DND-41 (cell line): ENCODE measurements at regions not wholly inside any gene's neighbourhood (a gene's known extent, or its start where the extent isn't known, plus 50 kb on each side); places are given as distances from the start of the nearest gene placed in this dataset.

Experiments used
- EZH2 ChIP-seq: IDR thresholded peaks from 3 replicates; pipeline ENCODE4 v1.6.1; 2012; ENCODE audit warnings: borderline replicate concordance, low read depth, mild to moderate bottlenecking, moderate library complexity, low read length, inconsistent platforms; ENCODE audit not compliant: severe bottlenecking
- TF ChIP-seq, protein P1 (sequence below): IDR thresholded peaks from 2 replicates; pipeline ENCODE4 v1.5.1; 2012; ENCODE audit warnings: borderline replicate concordance, low read length, moderate library complexity, mild to moderate bottlenecking; ENCODE audit not compliant: poor library complexity, severe bottlenecking; ENCODE audit errors: extremely low read depth

DNA sequence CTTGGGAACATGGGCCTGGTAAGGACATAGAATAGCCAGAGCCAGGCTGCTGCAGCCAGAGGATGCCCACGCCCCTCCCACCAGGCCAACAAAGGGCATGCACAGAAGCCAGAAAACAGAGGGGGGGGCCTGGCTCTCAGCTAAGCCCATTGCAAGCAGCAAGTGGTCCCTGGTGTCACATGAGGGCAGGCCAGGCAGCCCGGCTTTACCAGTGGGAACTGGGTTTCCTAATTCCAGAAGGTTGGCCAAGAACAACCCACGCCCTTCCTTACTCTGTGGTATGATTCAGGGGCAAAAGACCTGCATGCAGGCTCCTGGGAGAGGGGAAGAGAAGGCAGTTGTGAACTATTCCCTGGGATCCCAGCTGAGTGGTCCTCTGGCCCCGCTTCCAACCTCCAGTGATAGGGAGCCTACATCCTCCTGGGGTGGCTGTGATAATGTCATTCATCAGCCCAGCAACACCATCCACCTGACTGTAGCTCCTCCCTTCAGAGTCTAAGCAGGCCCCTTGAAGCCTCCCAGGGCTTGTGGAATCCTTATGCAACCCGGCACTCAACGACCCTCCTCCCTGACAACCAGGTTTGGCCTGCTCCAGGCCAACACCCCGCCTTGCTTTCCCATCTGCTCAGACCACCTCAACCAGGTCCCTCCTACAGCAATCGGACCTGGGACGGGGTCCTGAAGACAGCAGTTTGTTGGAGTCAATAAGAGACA, 62.1 kb upstream of the LMO1 start:
- TF ChIP-seq, protein P1, sequence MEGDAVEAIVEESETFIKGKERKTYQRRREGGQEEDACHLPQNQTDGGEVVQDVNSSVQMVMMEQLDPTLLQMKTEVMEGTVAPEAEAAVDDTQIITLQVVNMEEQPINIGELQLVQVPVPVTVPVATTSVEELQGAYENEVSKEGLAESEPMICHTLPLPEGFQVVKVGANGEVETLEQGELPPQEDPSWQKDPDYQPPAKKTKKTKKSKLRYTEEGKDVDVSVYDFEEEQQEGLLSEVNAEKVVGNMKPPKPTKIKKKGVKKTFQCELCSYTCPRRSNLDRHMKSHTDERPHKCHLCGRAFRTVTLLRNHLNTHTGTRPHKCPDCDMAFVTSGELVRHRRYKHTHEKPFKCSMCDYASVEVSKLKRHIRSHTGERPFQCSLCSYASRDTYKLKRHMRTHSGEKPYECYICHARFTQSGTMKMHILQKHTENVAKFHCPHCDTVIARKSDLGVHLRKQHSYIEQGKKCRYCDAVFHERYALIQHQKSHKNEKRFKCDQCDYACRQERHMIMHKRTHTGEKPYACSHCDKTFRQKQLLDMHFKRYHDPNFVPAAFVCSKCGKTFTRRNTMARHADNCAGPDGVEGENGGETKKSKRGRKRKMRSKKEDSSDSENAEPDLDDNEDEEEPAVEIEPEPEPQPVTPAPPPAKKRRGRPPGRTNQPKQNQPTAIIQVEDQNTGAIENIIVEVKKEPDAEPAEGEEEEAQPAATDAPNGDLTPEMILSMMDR: no peak
- TF ChIP-seq EZH2: no peak
